ENCODE measurements at regions not wholly inside any gene's neighbourhood (a gene's known extent, or its start where the extent isn't known, plus 50 kb on each side); places are given as distances from the start of the nearest gene placed in this dataset.

DNA sequence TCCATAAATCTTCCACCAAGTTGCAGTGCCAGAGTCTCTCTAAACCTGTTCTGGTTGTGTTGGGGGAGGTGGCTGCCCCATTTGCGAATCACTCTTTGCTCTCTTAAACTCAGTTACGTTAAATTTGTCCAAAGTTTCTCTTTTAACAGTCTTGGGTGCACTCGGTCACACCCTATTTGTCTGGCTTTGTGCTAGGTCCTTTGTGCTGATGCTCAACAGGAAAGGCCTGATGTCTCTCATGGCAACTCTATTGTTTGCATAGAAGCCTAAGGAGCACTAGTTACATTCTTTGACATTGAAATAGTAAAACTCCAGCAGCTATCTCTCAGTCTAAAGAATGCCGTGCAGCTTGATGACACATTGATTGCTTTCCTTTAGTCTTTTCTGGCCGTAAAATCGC lies 105.1 kb downstream of the TRMT11 start:
- no peak for DNase-seq (ENCODE audit: low read depth, low spot score)

GRCh38 chr6:126093108-126093507 lies 106.8 kb downstream of the TRMT11 start:
- no peak for DNase-seq (ENCODE audit: low read depth, low spot score)

GRCh38 chr6:126094411-126094810 lies 108.1 kb downstream of the TRMT11 start:
- no peak for DNase-seq (ENCODE audit: low read depth, low spot score)

DNA sequence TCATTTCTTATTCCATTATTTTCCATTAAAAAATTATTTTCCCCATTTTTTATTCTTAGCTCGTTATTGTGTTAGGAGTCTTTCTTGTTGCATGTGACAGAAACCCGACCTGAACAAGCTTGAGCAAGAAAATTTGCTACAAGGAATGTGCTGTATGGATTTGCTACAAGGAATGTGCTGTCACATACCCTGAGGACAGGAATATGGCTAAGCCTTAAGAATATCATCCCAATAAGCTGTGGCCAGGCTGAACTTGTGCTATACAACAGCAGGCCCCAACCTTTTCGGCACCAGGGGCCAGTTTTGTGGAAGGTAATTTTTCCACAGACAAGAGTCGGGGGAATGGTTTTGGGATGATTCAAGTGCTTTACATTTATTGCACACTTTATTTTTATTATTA lies 114.0 kb downstream of the TRMT11 start:
- no peak for DNase-seq (ENCODE audit: low read depth, low spot score)

DNA sequence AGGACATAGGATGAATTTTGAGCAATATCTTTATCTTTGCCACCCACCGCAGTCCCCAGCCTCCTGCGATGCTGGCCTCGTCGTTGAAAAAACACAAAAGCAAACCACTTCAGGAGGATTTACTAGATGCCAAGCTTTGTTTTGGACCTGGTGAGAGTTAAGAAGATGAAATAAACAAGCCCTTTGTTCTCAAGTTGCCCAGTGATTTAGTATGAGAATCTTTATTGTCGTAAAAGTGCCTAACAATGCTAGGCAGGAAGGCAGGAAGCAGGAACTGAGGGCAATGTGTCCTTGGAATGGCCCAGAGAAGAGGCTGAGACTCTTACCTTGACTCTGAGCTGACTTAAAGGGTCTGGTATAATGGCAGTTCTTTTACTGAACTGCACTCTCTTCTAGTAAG lies 116.0 kb downstream of the TRMT11 start:
- no peak for DNase-seq (ENCODE audit: low read depth, low spot score)

- DNase-seq (ENCODE audit: low read depth, low spot score) = no peak
These were observed 117.7 kb downstream of the TRMT11 start for GRCh38 chr6:126103993-126104392.

DNA sequence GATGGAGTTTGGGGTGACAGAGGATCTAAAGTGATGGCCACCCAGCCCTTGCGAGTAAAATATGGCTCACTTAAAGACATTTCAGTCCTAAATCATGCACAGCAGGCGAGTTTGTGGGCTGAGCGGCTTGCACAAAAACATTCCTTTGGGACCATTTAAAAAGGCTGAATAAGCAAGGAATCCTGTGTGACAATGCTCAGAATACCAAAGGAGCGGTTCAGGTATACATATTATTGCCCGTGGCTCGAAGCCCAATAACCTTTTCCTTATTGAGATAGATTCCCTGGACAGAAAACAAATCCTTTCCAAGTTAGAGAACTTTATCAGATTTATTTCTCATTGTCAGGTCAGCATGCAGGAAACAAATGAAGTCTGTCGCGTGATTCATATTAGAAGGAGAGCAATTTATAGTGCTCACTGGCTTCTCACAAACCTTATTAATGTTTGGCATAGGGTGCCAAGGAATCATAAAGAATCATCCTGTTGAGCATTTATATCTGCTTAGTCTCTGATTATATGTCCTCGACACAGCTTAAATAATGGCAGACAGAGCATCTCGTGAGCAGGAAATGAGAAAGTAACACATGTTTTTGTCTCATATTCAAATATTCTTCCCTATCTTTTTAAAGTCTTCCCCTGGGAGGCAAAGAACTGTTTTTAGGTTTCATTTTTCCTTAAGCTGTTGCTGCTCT lies 121.3 kb downstream of the TRMT11 start:
- no peak for DNase-seq (ENCODE audit: low read depth, low spot score)

DNA sequence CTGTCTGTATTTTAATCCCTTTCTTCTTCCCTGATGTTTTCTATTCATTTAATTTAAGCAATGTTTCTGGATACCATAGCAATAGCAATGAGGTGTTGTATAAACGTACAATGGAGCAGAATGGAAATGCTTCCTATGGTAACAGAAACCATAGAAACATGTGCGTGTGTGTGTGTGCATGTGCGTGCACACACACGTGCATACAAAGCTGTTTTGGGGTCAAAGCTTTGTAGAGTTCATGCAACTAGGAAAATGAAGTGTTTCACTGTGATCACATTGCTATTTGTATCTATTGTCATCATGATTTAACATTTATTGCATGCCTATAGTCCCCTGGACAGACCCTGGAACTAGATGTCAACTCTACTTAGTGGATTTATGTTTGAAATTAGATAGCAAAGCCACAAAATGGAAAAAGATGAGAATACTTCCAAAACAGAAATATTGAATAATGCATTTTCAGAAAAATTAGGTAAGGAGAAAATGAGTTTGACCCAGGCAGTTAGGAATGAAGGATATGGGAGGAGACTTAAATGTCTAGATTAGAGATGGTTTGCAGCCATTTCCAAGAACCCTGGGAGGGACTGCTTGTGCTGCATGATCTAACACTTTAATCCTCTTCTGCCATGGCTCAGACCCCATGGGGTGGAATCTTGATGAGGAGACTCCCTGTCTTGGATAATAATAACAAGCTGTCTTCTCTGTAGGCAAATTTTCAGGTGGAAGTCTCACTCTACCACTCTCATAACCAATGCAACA lies 124.4 kb downstream of the TRMT11 start:
- no peak for DNase-seq (ENCODE audit: low read depth, low spot score)

DNA sequence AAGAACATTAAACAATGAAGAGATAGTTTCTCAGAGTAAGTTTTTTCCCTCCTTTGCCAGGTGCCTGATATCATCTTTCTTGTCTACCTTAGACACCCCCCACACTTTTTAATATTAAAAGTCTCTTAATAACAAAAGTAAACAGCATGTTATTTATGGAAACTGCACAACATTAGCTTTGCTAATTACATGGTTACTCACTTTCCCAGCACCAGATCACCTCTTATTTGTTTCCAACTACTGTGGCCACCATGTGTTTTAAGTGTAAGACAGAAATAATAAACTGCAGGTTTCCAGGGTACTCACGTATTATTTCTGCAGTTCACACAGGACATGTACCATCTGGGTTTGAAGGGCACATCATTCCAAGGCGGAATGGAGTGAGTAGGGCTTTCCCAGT lies 125.0 kb downstream of the TRMT11 start:
- no peak for DNase-seq (ENCODE audit: low read depth, low spot score)

DNA sequence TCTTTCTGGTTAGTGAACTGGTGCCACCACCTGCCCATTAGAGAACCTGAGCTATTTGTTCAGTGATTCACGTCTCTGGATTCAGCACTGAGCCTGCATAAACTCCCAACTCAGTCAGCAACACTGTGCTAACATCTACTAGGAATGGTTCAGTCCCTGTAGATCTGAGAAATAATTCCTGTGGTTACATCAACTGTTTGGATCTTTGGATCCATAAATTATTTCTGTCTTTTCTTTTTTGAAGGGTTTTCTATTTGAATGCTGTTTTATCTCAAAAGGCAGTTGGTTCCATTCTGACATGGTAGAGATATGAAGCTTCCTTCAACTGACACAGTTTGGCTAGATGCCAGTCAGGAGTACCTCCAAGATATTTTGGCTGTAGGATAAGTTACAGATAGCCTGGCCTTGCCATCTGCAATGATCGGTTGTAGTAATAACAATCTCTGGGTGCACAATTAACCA lies 125.9 kb downstream of the TRMT11 start:
- DNase-seq (ENCODE audit: low read depth, low spot score) = no peak

DNA sequence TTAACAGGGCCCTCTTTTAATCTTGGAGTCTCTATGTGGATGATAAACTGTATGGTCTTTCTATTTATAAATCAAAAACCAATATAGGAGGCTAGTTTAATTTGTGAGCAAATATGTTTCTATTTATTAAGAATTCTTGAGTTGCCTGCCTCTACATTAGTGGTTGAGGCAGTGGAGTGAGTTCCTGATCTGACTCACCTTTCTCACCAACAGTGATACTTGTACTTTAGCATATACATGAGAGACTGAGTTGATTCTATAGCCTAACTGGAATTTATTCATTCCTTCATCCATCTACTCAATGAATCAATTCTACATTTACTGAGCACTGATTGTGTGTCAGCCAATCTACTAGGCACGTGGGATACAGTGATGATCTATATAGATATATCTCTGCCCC lies 126.9 kb downstream of the TRMT11 start:
- DNase-seq (ENCODE audit: low read depth, low spot score) = no peak

GRCh38 chr6:126117251-126117650 lies 130.9 kb downstream of the TRMT11 start:
- no peak for DNase-seq (ENCODE audit: low read depth, low spot score)

DNA sequence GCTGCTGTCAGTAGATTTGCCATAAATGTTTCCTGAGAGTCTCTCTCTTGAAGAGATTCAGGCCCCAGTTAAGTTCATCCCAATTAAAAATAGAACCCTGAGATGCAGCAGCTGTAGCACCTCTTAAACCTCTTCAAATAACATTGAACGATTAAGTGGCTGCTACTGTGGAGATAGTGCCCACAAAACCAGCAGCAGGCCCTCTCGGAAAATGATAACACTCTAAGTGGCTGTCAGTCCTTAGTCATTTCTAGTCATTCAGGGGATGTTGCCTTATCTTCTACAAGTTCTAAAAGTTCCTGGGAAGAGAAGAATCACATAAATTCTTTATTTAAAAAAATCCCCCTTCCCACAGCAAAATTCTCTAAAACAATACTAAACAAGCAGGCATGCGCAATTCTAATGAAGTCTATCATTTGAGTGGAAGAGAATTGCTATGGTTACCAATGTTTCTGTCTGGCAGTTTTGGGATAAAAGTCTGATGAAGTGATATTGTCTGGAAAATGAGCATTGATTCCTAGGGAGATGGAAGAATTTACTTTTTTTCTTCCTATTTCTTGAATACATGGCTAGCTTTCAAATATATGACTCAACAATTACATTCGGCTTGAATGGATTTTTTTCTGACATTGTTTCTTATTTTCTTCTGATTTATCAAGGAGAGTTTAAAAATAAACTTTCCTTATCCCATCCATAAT lies 131.9 kb downstream of the TRMT11 start:
- no peak for DNase-seq (ENCODE audit: low read depth, low spot score)

GRCh38 chr6:126118936-126119335 lies 132.6 kb downstream of the TRMT11 start:
- no peak for DNase-seq (ENCODE audit: low read depth, low spot score)

DNA sequence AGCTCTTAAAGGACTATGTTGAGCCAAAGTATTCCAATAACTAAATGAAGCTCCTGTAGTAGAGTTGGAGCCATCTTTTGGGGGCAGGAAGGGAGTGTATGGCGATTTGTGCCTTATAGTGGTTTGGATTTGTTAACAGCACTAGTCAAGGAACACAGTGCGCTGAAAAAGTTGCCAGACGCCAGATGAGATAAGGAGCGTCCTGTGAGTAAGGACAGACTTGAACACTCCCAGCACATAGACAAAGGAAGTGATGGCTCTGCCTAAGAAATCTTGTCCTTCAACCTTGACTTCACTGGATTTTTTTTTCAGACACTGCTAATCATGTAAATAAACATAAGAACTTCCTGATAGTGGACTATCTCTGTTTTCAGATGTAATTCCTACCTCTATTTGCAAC lies 136.9 kb downstream of the TRMT11 start:
- no peak for DNase-seq (ENCODE audit: low read depth, low spot score)

- DNase-seq (ENCODE audit: low read depth, low spot score) = no peak
These were observed 141.3 kb downstream of the TRMT11 start for GRCh38 chr6:126127659-126128058.

DNA sequence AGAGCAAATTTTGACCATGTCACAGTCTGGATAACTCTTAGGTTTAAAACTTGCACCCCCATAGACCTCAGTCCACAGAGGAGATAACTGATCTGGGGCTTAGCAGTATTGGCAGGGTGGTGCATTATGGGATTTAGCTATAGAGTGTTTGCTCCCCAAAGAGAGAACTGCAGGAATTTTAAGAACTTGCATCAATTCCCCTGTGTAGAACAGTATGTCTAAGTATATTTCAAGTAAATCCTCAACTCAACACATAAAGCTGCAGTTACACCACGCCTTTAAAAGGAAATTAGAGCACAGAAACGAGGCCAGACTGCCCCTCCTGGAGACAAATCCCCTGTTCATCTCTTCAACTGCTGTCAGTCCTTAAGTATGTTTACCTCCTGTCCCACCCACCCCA lies 144.9 kb downstream of the TRMT11 start:
- DNase-seq (ENCODE audit: low read depth, low spot score) = no peak

DNA sequence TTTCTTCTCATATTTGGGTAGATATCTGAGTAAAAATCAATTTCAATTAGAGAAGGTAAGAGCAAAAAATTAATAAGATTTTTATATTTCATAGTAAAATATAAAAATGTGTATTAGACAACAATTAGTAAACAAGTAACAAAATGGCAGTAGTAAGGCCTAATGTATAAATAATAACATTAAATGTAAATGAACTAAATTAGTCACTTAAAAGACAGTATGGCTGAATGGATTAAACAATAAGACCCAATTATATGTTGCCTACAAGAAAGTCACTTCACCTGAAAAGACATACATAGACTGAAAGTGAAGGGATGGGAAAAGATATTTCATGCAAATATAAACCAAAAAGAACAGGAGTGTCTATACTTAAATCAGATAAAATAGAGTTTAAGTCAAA lies 147.6 kb downstream of the TRMT11 start:
- no peak for DNase-seq (ENCODE audit: low read depth, low spot score)

DNA sequence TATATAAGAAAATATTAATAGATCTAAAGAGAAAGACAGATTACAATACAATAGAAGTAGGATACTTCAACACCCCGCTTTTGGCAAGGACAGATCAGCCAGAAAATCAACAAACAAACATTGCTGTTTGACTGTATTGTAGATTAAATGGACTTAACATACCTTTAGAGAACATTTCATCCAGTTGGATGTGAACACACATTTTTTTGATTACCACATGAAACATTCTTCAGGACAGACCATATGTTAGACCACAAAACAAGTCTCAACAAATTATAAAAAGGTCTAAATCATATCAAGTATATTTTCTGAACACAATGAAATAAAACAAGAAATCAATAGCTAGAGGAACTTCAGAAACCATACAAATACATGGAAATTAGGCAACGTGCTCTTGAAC lies 148.2 kb downstream of the TRMT11 start:
- DNase-seq (ENCODE audit: low read depth, low spot score) = no peak

- no peak for DNase-seq (ENCODE audit: low read depth, low spot score)
These were observed 153.7 kb downstream of the TRMT11 start for GRCh38 chr6:126140015-126140414.

DNA sequence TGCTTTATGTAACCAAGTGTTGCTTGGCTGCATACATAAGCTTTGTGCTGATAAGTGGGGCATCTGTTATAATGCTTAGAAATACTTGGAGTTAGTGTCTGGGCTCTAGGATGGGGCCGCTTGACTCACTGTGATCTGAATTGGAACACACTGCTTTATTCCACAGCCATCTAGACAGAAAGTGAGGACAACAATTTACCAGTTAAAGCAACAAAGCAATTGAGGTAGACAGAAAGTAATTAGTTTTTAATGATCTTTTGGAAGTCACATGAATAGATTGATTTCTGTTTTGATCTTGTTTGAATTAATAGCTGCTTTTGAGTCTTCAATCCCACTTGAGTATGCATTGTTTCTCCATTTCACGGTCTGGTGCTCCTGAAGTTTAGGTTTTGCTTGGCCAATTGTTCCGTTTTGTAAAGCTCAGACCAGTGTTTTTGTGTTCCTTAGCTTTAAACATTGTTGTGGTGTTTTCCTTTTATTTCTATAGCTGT lies 157.5 kb downstream of the TRMT11 start:
- DNase-seq (ENCODE audit: low read depth, low spot score) = no peak

GRCh38 chr6:126145351-126145750 lies 159.0 kb downstream of the TRMT11 start:
- no peak for DNase-seq (ENCODE audit: low read depth, low spot score)

All from pulmonary artery endothelial cell (primary cell).